NCI-H226 (cell line): ENCODE measurements at regions not wholly inside any gene's neighbourhood (a gene's known extent, or its start where the extent isn't known, plus 50 kb on each side); places are given as distances from the start of the nearest gene placed in this dataset.

Source experiments
- DNase-seq: peaks from one replicate; pipeline ENCODE4 v3.0.0-alpha.2; 2015

DNA sequence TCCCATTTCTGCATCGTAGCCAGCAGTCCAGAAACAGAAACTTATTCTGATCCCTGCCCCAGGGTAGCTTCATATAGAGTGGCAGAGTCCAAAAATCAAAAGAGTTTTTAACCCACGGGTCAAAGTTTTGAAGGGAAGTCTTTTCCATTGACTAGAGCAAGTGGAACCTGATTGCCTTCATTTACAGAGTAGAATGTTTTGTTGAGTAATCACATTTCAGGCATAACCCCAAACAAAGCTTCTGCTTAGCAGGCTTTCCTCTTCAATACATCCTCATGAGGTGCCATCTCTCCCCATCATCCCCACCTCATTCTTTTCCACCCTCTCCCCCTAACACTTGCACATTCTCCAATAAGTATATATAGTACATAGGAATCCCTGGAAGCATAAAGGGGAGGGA is 516.0 kb upstream of the FBXO33 start:
- no peak for DNase-seq

DNA sequence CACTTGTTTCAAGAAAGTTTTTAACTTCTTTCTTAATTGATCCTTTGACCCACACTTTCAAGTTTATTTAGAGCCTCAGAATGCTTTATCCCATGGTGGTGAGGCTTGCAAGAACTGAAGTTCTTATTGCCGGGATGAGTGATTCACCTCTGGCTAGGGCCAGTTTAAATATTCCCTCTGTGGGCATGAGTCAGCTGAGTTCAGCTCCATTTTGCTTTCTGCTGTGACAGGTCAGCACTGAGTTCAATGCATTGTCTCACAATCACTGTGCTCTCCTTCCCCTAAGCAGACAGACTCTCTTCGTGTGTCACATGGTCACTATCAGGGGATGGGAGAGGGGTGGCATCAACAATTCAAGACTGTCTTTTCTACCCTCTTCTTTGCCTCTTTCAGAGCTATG is 514.6 kb upstream of the FBXO33 start:
- DNase-seq, result peak; percentile 39

GRCh38 chr14:39939023-39939422 is 506.8 kb upstream of the FBXO33 start:
- DNase-seq, result no peak

DNA sequence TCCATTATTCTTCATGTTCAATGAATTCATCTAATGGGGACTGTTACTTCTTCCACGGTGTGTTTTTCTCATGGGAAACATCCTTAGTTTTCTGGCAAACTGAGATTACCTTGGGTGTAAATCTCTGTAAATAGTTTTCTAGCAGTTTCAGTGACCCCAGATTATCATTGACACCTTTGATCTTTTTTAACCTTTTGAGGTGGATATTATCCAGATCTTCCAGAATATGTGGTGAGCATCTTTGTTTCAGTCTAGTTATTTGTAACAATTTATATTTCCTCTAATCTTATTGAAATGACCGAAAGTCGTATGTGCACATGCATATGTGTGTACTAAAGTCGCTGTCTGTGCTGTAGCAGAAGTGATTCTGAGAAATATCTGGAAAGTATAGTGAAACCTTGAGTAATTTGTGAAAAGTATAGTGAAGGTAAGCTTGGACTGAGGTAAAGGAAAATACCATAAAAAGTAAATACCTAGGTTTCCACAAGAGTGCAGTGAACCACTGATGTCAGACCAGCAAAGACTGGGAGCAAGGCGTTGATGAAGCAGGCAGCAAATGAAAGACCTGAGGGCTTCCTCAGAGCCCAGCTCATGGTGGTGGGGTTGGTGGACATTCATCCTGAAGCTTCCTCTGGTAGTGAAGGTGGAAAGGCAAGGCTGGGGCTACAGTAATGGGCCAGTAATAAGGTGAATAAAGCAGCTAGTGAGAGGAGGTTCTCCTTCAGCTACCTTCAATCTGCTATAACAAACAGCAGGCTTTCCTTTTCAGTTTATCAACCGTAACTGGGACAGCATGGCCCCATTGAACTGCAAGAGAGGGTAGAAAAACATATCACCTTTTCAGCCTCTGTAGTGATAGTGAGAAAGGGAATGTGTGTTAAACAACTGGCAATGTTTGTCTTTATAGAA is 480.2 kb upstream of the FBXO33 start:
- no peak for DNase-seq

DNA sequence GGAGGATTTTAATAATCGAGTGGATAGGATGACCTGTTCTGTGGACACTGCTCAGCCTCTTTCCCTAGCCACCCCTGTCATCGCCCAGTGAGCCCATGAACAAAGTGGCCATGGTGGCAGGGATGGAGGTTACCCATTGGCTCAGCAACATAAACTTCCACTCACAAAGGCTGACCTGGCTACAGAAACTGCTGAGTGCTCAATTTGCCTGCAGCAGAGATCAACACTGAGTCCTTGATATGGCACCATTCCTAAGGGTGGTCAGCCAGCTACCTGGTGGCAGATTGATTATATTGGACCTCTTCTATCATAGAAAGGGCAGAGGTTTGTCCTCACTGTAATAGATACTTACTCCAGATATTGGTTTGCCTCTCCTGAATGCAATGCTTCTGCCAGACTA is 465.4 kb upstream of the FBXO33 start:
- DNase-seq, result no peak

DNA sequence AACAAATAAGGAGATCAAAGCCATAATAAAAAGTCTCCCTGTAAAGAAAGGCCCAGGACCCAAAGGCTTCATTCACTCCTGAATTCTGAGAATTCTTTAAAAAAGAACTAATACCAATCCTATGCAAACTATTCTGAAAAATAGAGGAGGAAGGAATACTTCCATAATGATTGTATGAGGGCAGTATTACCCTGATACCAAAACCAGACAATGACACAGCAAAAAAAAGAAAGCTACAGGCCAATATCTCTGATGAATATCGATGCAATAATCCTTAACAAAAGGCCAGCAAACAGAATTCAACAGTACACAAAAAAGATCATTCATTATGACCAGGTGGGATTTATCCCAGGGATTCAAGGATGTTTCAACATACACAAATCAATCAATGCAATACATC is 457.8 kb upstream of the FBXO33 start:
- no peak for DNase-seq

DNA sequence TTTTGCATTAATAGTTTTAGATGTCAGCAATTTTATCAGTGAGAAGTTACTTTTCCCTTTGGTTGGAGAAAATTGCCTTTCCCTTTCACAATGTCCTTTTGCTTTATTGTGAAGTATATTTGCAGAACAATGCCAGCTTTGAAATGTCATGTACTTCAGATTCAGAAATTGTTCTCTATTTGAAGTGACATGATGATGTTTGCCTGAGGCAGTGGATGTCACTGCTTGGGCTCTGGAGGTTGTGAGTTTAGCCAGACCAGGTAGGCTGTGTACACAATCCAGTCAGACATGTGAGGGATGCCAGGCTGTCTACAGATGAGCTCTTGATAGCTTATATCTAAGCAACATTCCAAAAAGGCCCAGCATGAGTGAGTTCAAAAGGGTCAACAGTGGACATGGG is 451.9 kb upstream of the FBXO33 start:
- no peak for DNase-seq

DNA sequence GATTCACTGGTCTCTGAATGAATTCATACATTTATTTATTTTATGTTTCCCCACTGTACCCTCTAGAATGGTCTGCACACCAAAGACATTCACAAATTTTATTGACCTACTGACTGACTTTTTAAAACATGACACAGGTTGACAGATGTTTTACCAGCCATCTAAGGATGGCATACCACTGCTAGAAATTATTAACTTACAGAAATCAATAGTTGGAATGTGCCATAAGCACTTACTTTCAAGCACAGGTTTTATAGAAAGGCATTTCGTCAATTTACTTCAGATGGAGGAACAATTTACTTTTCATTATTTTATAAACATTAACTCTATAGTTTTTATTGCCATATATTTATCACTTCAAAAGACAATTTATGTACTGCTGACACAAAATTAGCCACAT is 448.7 kb upstream of the FBXO33 start:
- DNase-seq, result no peak

- DNase-seq, result no peak
Measured at GRCh38 chr14:39880106-39880695, 448.0 kb upstream of the FBXO33 start.

DNA sequence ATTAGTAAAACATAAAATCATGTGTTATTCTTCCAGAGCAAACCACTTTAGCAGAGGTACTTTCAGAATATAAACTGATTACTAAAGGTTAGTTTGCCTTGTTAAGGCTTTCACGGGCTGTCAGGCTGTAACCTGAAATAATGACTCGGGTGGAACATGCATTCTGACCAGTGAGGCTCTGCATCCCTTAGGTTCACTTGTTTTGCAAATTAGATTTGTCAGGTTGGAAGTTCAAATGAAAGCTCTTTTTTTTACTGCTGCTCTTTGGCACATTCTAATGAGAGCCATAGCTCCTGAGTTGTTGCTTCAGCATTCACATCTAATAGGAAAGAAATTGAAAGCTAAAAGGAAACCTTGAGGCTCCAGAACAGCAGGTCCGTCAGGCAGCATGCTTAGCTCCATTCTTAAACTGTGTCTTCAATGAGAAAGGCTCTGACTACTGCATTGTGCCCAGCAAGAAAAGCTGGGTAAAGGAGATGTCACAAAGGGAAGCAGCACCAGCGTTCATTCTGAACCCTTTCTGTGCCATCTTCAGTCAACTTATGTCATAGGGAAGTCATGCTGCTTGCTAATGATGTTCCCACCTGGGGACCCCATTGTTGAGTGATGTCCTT is 445.5 kb upstream of the FBXO33 start:
- DNase-seq, result no peak

DNA sequence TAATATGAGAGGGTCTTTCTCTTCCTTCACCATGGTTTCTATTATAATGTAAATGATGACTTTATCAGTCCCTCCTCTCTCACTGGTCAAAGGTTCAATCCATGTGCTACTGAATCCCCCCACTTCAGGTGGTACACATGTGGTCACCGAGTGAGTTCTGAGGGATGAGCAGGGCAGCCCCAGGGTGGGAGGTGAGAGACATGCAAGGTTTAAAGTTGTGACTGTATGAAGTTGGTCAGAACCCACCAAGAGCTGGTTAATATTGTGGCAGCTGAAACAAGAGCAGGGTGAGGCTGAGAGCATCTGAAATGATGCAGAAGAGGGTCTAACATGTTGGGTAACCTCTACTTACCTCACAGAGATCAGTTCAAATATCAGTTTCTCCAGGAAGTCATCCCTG is 444.7 kb upstream of the FBXO33 start:
- no peak for DNase-seq

GRCh38 chr14:39875028-39875427 is 442.8 kb upstream of the FBXO33 start:
- no peak for DNase-seq

DNA sequence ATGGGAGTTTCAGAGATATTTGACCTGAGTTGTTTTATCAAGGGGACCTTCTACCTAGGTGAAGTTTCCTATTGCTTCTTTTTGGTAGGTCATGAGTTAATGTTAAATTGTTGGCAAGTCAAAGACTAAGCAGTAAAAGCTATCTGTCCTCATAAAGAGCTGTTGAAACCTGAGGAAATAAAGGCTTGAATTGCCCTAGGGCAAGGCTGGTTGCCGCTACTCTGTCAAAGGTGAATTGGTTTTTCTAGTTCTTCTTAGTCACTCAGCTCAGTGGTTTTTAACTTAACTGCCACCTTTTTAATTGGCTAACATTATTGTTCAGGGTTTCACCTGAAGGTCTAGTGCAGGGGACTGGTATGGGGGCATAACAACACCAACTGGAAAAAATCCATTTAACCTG is 441.6 kb upstream of the FBXO33 start:
- no peak for DNase-seq

DNA sequence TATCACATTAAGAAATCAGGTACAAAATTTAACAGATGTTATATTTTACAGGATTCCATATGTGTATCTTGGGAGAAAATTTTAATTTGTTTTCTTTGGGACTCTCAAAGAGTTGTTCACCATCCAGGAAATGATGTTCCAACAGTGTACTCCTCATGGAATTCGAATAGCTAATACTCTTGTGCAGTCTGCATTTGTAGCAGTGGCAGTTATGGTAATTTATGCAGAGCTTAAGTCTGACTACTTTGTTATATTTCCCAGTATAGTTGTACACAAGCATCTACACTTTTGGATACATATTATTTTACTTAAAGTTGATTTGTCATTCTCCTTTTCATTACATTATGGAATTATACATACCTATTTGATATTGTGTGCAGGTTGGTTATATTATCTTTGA is 436.7 kb upstream of the FBXO33 start:
- no peak for DNase-seq

- DNase-seq, result no peak
Measured at GRCh38 chr14:39868251-39868650, 436.0 kb upstream of the FBXO33 start.

DNA sequence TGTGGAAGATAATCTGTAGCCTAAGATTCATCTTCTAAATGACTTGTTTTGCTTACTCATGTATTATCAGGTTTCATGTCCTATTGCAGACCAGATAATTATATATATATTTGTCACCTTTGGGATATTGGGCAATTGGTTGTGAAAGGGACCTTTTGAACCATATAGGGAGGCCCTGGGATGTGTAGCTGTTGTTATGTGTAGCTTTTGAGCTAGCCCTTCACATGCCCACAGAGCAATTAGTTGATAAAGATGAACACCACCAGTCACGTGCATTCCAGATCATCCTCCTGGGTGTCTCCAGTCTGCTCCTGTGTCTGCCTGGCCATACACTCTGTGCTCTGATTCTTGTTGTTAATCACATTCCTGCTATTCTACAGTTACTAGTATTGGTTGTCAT is 431.2 kb upstream of the FBXO33 start:
- DNase-seq, result no peak

DNA sequence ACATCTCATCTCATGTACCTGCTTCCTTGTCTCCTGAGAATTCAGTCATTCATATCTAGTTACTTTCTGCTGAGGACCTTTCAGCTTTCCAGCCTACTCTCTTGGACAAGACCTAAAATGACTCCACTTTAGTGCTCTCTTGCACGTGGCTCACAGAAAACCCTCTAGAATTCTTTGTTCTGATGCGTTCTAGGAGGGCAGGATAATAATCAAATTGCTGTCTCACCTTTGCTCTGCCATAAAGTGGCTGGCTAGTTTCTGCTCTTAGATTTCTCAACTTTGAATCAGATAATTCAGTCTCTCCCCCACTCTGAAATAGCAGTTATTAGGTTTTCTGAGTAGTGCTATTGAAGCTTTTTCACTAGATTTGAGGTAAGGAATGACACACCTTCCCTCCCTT is 429.5 kb upstream of the FBXO33 start:
- no peak for DNase-seq

- no peak for DNase-seq
Measured at GRCh38 chr14:39861229-39861600, 429.0 kb upstream of the FBXO33 start.

DNA sequence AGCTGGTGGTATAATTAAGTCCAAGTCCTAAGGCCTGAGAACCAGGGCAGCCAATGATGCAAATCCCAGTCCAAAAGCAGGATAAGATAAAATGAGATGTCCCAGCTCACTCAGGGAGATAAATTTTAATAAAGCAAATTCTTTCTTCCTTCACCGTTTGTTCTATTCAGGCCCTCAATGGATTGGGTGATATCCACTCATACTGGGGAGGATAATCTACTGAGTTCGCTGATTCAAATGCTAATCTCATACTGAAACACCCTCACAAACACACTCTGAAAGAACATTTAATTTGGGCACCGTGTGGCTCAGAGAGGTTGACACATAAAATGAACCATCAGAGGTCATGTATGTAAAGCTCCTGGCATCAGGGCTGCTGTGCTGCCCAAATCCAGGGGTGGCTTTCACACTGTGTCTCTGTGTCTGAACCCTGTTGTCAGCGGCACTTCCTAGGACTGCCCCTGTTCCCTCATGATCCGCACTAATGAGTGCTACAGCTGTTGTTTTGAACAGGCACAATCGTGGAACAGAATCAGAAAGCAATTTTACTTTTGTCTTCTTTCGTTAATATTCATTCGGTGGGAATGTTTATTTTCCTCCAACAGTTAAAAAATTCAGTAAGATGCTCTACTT is 428.5 kb upstream of the FBXO33 start:
- no peak for DNase-seq

DNA sequence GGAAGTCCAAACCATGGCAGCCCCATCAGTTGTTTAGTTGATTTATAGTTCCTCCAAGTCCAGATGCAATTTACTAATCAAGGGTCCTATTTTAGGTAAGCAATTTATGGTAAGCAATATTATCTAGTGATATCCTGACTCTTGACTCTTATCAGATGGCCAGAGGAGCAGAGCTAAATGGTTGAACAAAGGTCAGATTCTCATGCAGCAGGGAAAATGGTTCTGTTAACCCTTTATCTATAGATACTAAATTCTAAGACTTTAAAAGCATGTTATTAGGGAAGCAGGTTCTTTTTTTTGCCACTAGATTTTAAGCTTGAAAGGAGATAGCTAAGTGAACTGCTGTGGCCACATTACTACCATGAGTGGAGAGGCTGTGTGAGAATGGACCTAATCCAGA is 427.1 kb upstream of the FBXO33 start:
- DNase-seq, result no peak

DNA sequence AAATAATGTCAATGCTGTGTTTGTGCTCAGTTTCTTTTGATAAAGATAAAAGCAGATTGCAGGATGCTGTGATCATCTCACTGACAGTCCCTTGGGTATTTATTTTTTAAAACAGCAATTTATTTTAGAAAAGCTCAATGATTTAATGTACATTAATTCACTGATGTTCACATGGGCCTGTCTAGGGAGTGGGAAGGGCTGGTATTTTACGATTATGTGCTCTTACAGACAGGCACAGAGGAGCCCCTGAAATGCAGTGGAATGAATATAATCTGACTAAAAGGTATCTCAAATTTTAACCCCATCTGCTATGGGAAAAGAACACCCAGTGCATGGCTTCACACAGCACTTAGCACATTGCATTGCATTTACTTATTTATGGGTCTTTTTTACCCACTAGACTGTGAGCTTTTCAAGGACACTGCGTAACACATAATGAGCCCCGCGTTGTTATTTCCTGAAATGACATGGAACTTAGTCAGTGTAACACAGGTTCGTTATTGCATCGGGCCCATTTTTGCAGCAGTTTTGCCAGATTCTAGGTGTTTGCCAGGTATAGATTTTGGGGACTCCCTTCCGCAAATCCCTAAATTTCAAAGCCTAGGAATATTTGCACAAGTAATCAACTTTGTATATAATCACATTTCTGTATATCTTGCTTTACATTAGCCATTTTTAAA is 425.3 kb upstream of the FBXO33 start:
- no peak for DNase-seq

DNA sequence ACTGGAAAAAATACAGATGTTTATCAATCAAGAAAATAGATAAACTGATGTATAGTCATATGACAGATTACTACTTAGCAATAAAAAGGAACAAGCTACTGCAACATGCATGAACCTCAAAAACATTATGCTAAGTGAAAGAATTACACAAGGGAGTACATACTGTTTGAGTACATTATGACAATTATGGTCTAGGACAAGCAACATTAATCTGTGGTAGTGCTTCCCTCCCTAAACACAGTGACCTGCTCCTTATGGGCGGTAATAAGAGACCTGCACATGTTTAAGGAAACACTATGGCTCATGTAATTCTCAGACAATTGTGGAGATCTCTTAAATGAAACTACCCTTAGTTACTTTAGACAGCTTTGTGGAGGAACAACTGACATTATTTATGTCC is 421.2 kb upstream of the FBXO33 start:
- DNase-seq, result no peak

- no peak for DNase-seq
Measured at GRCh38 chr14:39851202-39851601, 419.0 kb upstream of the FBXO33 start.
